HEK293 (cell line): ENCODE measurements at regions not wholly inside any gene's neighbourhood (a gene's known extent, or its start where the extent isn't known, plus 50 kb on each side); places are given as distances from the start of the nearest gene placed in this dataset.

Experiments used
- CTCF ChIA-PET: fragments of 350-600 bp; formaldehyde crosslinking; extraction: SDS; loops from one replicate; lab custom pipeline; 2021; ENCODE audit warnings: antibody characterized with exemption; lab: Yijun Ruan, JAX
- POLR2A ChIA-PET: fragments of 300-600 bp; formaldehyde crosslinking; extraction: SDS; loops from one replicate; lab custom pipeline; 2020; ENCODE audit warnings: antibody characterized with exemption, inconsistent platforms; lab: Yijun Ruan, JAX
- H3K27ac ChIP-seq: fragments of 200-500 bp; sonication (Bioruptor generic); 2 replicates; pipeline ENCODE4 v1.5.1; 2014; ENCODE audit warnings: low read depth, low read length, control low read depth, inconsistent platforms; ENCODE audit errors: extremely low read depth
- H3K36me3 ChIP-seq, 2 experiments: fragments of 200-500 bp in 1 of 2; sonication (Bioruptor generic) in 1 of 2; 1 replicate in 1 of 2; 2 replicates in 1 of 2; pipeline ENCODE4 v1.5.1; 2014 to 2017; ENCODE audit warnings: inconsistent platforms in 2 of 2, low read length in 2 of 2; ENCODE audit not compliant: control insufficient read depth in 2 of 2, insufficient read depth in 1 of 2
- H3K4me1 ChIP-seq: fragments of 200-500 bp; sonication (Bioruptor generic); 2 replicates; pipeline ENCODE4 v1.5.1; 2014; ENCODE audit warnings: mild to moderate bottlenecking, low read length, inconsistent platforms; ENCODE audit not compliant: control insufficient read depth, insufficient read depth
- H3K4me3 ChIP-seq: 2 replicates; pipeline ENCODE4 v1.5.1; 2011; ENCODE audit warnings: low read depth, mild to moderate bottlenecking, control low read depth, low read length, moderate library complexity
- H3K9me3 ChIP-seq: fragments of 200-500 bp; sonication (Bioruptor generic); 2 replicates; pipeline ENCODE4 v1.5.1; 2014; ENCODE audit warnings: low read depth, low read length, inconsistent platforms; ENCODE audit not compliant: control insufficient read depth, insufficient read depth
- OVOL3 ChIP-seq: fragments of 450-650 bp; formaldehyde crosslinking; IDR thresholded peaks from 2 replicates; pipeline ENCODE4 v1.5.1; 2016; ENCODE audit warnings: missing biosample characterization, missing genetic modification characterization
- ZEB2 ChIP-seq: fragments of 450-650 bp; formaldehyde crosslinking; IDR thresholded peaks from 2 replicates; pipeline ENCODE4 v1.5.1; 2016; ENCODE audit warnings: missing biosample characterization, missing genetic modification characterization
- ZFP41 ChIP-seq: fragments of 450-650 bp; formaldehyde crosslinking; IDR thresholded peaks from 2 replicates; pipeline ENCODE4 v1.5.1; 2016; ENCODE audit warnings: missing biosample characterization, missing genetic modification characterization, borderline replicate concordance
- ZNF16 ChIP-seq: fragments of 450-650 bp; formaldehyde crosslinking; IDR thresholded peaks from 2 replicates; pipeline ENCODE4 v1.5.1; 2016; ENCODE audit warnings: low read depth, missing biosample characterization, missing genetic modification characterization
- ZNF26 ChIP-seq: fragments of 450-650 bp; formaldehyde crosslinking; IDR thresholded peaks from 2 replicates; pipeline ENCODE4 v1.5.1; 2016; ENCODE audit warnings: missing biosample characterization, missing genetic modification characterization
- ZNF266 ChIP-seq: fragments of 450-650 bp; formaldehyde crosslinking; IDR thresholded peaks from 2 replicates; pipeline ENCODE4 v1.5.1; 2016; ENCODE audit warnings: missing biosample characterization, missing genetic modification characterization, low read depth
- ZNF335 ChIP-seq: fragments of 450-650 bp; formaldehyde crosslinking; conservative IDR thresholded peaks from 2 replicates; pipeline ENCODE4 v1.5.1; 2016; ENCODE audit warnings: missing biosample characterization, missing genetic modification characterization
- ZNF341 ChIP-seq: fragments of 450-650 bp; formaldehyde crosslinking; IDR thresholded peaks from 2 replicates; pipeline ENCODE4; 2016; ENCODE audit warnings: low read depth, missing biosample characterization, missing genetic modification characterization
- ZNF350 ChIP-seq: fragments of 450-650 bp; formaldehyde crosslinking; IDR thresholded peaks from 2 replicates; pipeline ENCODE4 v1.5.0; 2017; ENCODE audit warnings: missing biosample characterization, mild to moderate bottlenecking, missing genetic modification characterization
- ZNF37A ChIP-seq: fragments of 450-650 bp; IDR thresholded peaks from 2 replicates; pipeline ENCODE4 v1.5.1; 2018; ENCODE audit warnings: missing biosample characterization, missing genetic modification characterization
- ZNF391 ChIP-seq: fragments of 450-650 bp; formaldehyde crosslinking; IDR thresholded peaks from 2 replicates; pipeline ENCODE4 v1.5.1; 2016; ENCODE audit warnings: low read depth, missing biosample characterization, missing genetic modification characterization, borderline replicate concordance
- ZNF510 ChIP-seq: fragments of 450-650 bp; formaldehyde crosslinking; IDR thresholded peaks from 2 replicates; pipeline ENCODE4 v1.5.1; 2018; ENCODE audit warnings: mild to moderate bottlenecking, missing genetic modification characterization, missing biosample characterization; ENCODE audit not compliant: insufficient replicate concordance
- ZNF571 ChIP-seq: fragments of 450-650 bp; formaldehyde crosslinking; IDR thresholded peaks from 2 replicates; pipeline ENCODE4 v1.5.0; 2017; ENCODE audit warnings: missing biosample characterization, missing genetic modification characterization
- ZNF701 ChIP-seq: fragments of 450-650 bp; formaldehyde crosslinking; IDR thresholded peaks from 2 replicates; pipeline ENCODE4 v1.5.1; 2016; ENCODE audit warnings: missing biosample characterization, missing genetic modification characterization
- ZNF830 ChIP-seq: fragments of 450-650 bp; IDR thresholded peaks from 2 replicates; pipeline ENCODE4 v1.5.0; 2018; ENCODE audit warnings: missing biosample characterization, missing genetic modification characterization, low read depth, mild to moderate bottlenecking, moderate library complexity
- ZSCAN5A ChIP-seq: fragments of 450-650 bp; formaldehyde crosslinking; IDR thresholded peaks from 2 replicates; pipeline ENCODE4 v1.5.1; 2016; ENCODE audit warnings: missing biosample characterization, missing genetic modification characterization
- ZXDB ChIP-seq: fragments of 450-650 bp; formaldehyde crosslinking; IDR thresholded peaks from 2 replicates; pipeline ENCODE4 v1.5.1; 2016; ENCODE audit warnings: missing biosample characterization, missing genetic modification characterization
- TF ChIP-seq, protein P1 (sequence below): sonication (generic); formaldehyde crosslinking; IDR thresholded peaks from 2 replicates; pipeline ENCODE4 v1.8.1; 2022; ENCODE audit warnings: mild to moderate bottlenecking, moderate library complexity, missing genetic modification reagents
- TF ChIP-seq, protein P2 (sequence below): fragments of 450-650 bp; formaldehyde crosslinking; IDR thresholded peaks from 2 replicates; pipeline ENCODE4 v1.5.1; 2017; ENCODE audit warnings: missing biosample characterization, missing genetic modification characterization

- H3K36me3 ChIP-seq, result no peaks in the 10 kb centered on the region
- no peaks in the 10 kb centered on the region for H3K9me3 ChIP-seq
- ChIA-PET POLR2A (no interaction called here), CTCF (interaction anchor here (0.6 kb wide), 1 partner anchor 10 kb away, joined by 3 read pairs; no protein-coding TSS in a partner anchor)
- TF ChIP-seq ZNF341 (tag by site-specific recombination) (no peak), ZNF510 (tag by site-specific recombination) (no peak), ZSCAN5A (no peak), ZNF266 (tag by site-specific recombination) (no peak), ZNF701 (no peak)
- TF ChIP-seq, protein P1, sequence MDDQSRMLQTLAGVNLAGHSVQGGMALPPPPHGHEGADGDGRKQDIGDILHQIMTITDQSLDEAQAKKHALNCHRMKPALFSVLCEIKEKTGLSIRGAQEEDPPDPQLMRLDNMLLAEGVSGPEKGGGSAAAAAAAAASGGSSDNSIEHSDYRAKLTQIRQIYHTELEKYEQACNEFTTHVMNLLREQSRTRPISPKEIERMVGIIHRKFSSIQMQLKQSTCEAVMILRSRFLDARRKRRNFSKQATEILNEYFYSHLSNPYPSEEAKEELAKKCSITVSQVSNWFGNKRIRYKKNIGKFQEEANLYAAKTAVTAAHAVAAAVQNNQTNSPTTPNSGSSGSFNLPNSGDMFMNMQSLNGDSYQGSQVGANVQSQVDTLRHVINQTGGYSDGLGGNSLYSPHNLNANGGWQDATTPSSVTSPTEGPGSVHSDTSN (CRISPR knock-in tag), result no peak
- TF ChIP-seq, protein P2, sequence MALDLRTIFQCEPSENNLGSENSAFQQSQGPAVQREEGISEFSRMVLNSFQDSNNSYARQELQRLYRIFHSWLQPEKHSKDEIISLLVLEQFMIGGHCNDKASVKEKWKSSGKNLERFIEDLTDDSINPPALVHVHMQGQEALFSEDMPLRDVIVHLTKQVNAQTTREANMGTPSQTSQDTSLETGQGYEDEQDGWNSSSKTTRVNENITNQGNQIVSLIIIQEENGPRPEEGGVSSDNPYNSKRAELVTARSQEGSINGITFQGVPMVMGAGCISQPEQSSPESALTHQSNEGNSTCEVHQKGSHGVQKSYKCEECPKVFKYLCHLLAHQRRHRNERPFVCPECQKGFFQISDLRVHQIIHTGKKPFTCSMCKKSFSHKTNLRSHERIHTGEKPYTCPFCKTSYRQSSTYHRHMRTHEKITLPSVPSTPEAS (tag by site-specific recombination), result no peak
- no peak overlapping the region for H3K27ac ChIP-seq
- 0 out of 2 replicates have a peak, but pooled peaks cover 2% of the 10 kb centered on the region for H3K4me1 ChIP-seq
- no peak overlapping the region for H3K4me3 ChIP-seq
These were observed 133.0 kb upstream of the THBS1 start for GRCh38 chr15:39447881-39448280.

DNA sequence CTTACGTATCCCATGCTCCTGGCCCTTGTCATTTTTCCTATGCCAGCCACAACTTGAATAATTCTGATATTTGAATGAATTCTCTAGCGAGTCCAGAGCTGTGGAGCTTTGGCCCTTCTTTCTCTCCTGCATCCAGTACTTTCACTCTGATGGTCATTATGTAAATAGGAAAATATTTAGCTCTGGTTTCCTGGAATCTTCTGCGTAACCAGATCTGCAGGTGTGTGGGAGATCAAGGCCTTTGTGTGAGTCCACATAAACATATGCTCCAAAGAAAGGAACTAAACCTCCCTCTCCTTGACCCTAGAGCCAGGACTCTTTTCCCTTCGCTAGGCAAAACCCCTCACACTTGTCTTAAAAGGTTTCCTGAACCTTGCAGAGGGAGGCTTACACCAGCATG is 132.5 kb upstream of the THBS1 start:
- POLR2A ChIA-PET, result no interaction called here
- TF ChIP-seq ZXDB, result no peak
- no peak for TF ChIP-seq ZNF37A (tag by site-specific recombination)
- no peak for TF ChIP-seq ZNF391 (tag by site-specific recombination)
- TF ChIP-seq, protein P2 (tag by site-specific recombination), result no peak
- TF ChIP-seq ZNF16 (tag by site-specific recombination), result no peak
- TF ChIP-seq ZFP41 (tag by site-specific recombination), result no peak
- TF ChIP-seq OVOL3 (tag by site-specific recombination), result no peak
- TF ChIP-seq ZEB2, result no peak
- no peak for TF ChIP-seq ZNF335 (tag by site-specific recombination)
- TF ChIP-seq ZNF571 (tag by site-specific recombination), result no peak
- TF ChIP-seq ZNF26 (tag by site-specific recombination), result no peak
- no peak for TF ChIP-seq ZNF830
- no peak for TF ChIP-seq ZNF350 (tag by site-specific recombination)

More for the DNA sequence above, 132.5 kb upstream of the THBS1 start:
- CTCF ChIA-PET, result no interaction called here
- Histone ChIP-seq H3K36me3 (no peaks in the 10 kb centered on the region), H3K4me3 (no peak overlapping the region), H3K9me3 (no peaks in the 10 kb centered on the region), H3K4me1 (0 out of 2 replicates have a peak, but pooled peaks cover 2% of the 10 kb centered on the region), H3K27ac (no peak overlapping the region)
